PC-9 (cell line): ENCODE measurements at regions not wholly inside any gene's neighbourhood (a gene's known extent, or its start where the extent isn't known, plus 50 kb on each side); places are given as distances from the start of the nearest gene placed in this dataset.

Experiments used
- BruUV-seq: library from RNA; stranded (reverse); fragments of 400-500 nt; replicated peaks from 2 replicates; lab custom pipeline; 2021; lab: Mats Ljungman, UMichigan
- CTCF ChIA-PET: fragments of 300-600 bp; sonication (Branson Sonifier 250); formaldehyde crosslinking; loops from one replicate; lab custom pipeline; 2022; ENCODE audit warnings: antibody characterized with exemption; lab: Charles Lee
- POLR2A ChIA-PET: fragments of 300-600 bp; sonication (Branson Sonifier 250); formaldehyde crosslinking; loops from one replicate; lab custom pipeline; 2022; ENCODE audit warnings: antibody characterized with exemption; ENCODE audit not compliant: unreplicated experiment; lab: Charles Lee
- DNase-seq, 2 experiments: peaks; one replicate each; pipeline versions ENCODE4 v3.0.0 to v3.0.0-alpha.2; 2015 to 2022; ENCODE audit warnings: mixed read lengths in 1 of 2
- H2AFZ ChIP-seq: fragments of 200-600 bp; sonication (generic); 2 replicates; pipeline ENCODE4 v1.8.1; 2017; ENCODE audit warnings: antibody characterized with exemption
- H3F3A ChIP-seq: fragments of 200-600 bp; sonication (generic); 2 replicates; pipeline ENCODE4 v1.8.1; 2017; ENCODE audit warnings: antibody characterized with exemption, mild to moderate bottlenecking, low read depth; ENCODE audit not compliant: insufficient read depth
- H3K27ac ChIP-seq: fragments of 200-600 bp; sonication (generic); 2 replicates; pipeline ENCODE4 v1.6.1; 2016; ENCODE audit warnings: mixed run types
- H3K27me3 ChIP-seq: fragments of 200-600 bp; sonication (generic); 2 replicates; pipeline ENCODE4 v1.6.1; 2016; ENCODE audit warnings: low read depth, mixed run types; ENCODE audit not compliant: insufficient read depth
- H3K36me3 ChIP-seq: fragments of 200-600 bp; sonication (generic); 2 replicates; pipeline ENCODE4 v1.6.1; 2016; ENCODE audit warnings: low read depth, mixed run types
- H3K4me1 ChIP-seq: fragments of 200-600 bp; sonication (generic); replicated peaks from 2 replicates; pipeline ENCODE4 v1.6.1; 2016; ENCODE audit warnings: mixed run types; ENCODE audit not compliant: insufficient read depth
- H3K4me2 ChIP-seq: fragments of 200-600 bp; sonication (generic); 2 replicates; pipeline ENCODE4 v1.6.1; 2017; ENCODE audit warnings: mixed run types
- H3K4me3 ChIP-seq: fragments of 200-600 bp; sonication (generic); 2 replicates; pipeline ENCODE4 v1.6.1; 2016; ENCODE audit warnings: mixed run types
- H3K79me2 ChIP-seq: fragments of 200-600 bp; sonication (generic); 2 replicates; pipeline ENCODE4 v1.6.1; 2017; ENCODE audit warnings: low read depth, mixed run types
- H3K9me2 ChIP-seq: fragments of 200-600 bp; sonication (generic); 2 replicates; pipeline ENCODE4 v1.8.1; 2017; ENCODE audit warnings: mild to moderate bottlenecking; ENCODE audit not compliant: insufficient read depth
- H3K9me3 ChIP-seq: fragments of 200-600 bp; sonication (generic); 2 replicates; pipeline ENCODE4 v1.8.1; 2016; ENCODE audit warnings: low read depth; ENCODE audit not compliant: insufficient read depth
- H4K20me1 ChIP-seq: fragments of 200-600 bp; sonication (generic); 2 replicates; pipeline ENCODE4 v1.8.1; 2017; ENCODE audit not compliant: insufficient read depth
- CTCF ChIP-seq: fragments of 200-600 bp; sonication (generic); conservative IDR thresholded peaks from 2 replicates; pipeline ENCODE4 v1.6.1; 2017; ENCODE audit warnings: mixed run types, antibody characterized with exemption, mild to moderate bottlenecking, moderate library complexity
- EZH2 ChIP-seq: fragments of 200-600 bp; sonication (generic); IDR thresholded peaks from 2 replicates; pipeline ENCODE4 v1.8.0; 2017; ENCODE audit warnings: antibody characterized with exemption, low read depth
- intact Hi-C: fragments of 100-400 bp; cut with micrococcal nuclease; formaldehyde crosslinking; loops from one replicate; pipeline ENCODE4 v1.10.0; 2022; ENCODE audit not compliant: unreplicated experiment

GRCh38 chr5:31098811-31099210, 94.7 kb upstream of the CDH6 start:
- ChIA-PET CTCF (no interaction called here), POLR2A (no interaction called here)
- Histone ChIP-seq H3K9me2 (no peaks in the 10 kb centered on the region), H3K36me3 (no peaks in the 10 kb centered on the region), H3K79me2 (no peaks in the 10 kb centered on the region), H3K9me3 (no peaks in the 10 kb centered on the region), H4K20me1 (no peaks in the 10 kb centered on the region), H2AFZ (no peak overlapping the region), H3K27ac (no peak overlapping the region), H3K4me3 (no peak overlapping the region), H3K27me3 (no peaks in the 10 kb centered on the region), H3K4me1 (no peaks in the 10 kb centered on the region), H3K4me2 (no peak overlapping the region), H3F3A (no peaks in the 10 kb centered on the region)
- intact Hi-C loops: no loop called here
- TF ChIP-seq EZH2 (no peak), CTCF (no peak)
- BruUV-seq: no TSS peak
- no peak for DNase-seq

GRCh38 chr5:31097851-31098250, 95.6 kb upstream of the CDH6 start:
- Histone ChIP-seq H3K9me3 (no peaks in the 10 kb centered on the region), H3K4me3 (no peak overlapping the region), H2AFZ (no peak overlapping the region), H3K27ac (no peak overlapping the region), H3F3A (no peaks in the 10 kb centered on the region), H3K36me3 (no peaks in the 10 kb centered on the region), H3K27me3 (no peaks in the 10 kb centered on the region), H3K9me2 (no peaks in the 10 kb centered on the region), H3K79me2 (no peaks in the 10 kb centered on the region), H3K4me1 (no peaks in the 10 kb centered on the region), H3K4me2 (no peak overlapping the region), H4K20me1 (no peaks in the 10 kb centered on the region)
- DNase-seq: no peak
- intact Hi-C loops: no loop called here
- no peak for TF ChIP-seq CTCF
- no peak for TF ChIP-seq EZH2
- POLR2A ChIA-PET: no interaction called here
- CTCF ChIA-PET: no interaction called here
- BruUV-seq: no TSS peak

GRCh38 chr5:31096238-31096865, 97.1 kb upstream of the CDH6 start:
- H3F3A ChIP-seq: no peaks in the 10 kb centered on the region
- H2AFZ ChIP-seq: 0 out of 2 replicates have a peak overlapping the region, but pooled peaks have one; percentile 53
- intact Hi-C loops: no loop called here
- TF ChIP-seq CTCF: no peak
- no peak for TF ChIP-seq EZH2
- DNase-seq: no peak
- ChIA-PET CTCF (no interaction called here), POLR2A (no interaction called here)
- BruUV-seq: no TSS peak
- H3K4me1 ChIP-seq: no peaks in the 10 kb centered on the region
- no peaks in the 10 kb centered on the region for H3K79me2 ChIP-seq
- no peaks in the 10 kb centered on the region for H3K27me3 ChIP-seq
- H3K36me3 ChIP-seq: no peaks in the 10 kb centered on the region
- H3K4me2 ChIP-seq: no peak overlapping the region
- no peaks in the 10 kb centered on the region for H4K20me1 ChIP-seq
- H3K4me3 ChIP-seq: no peak overlapping the region
- no peaks in the 10 kb centered on the region for H3K9me2 ChIP-seq
- no peaks in the 10 kb centered on the region for H3K9me3 ChIP-seq
- H3K27ac ChIP-seq: no peak overlapping the region
